ENCODE measurements at regions not wholly inside any gene's neighbourhood (a gene's known extent, or its start where the extent isn't known, plus 50 kb on each side); places are given as distances from the start of the nearest gene placed in this dataset.

DNA sequence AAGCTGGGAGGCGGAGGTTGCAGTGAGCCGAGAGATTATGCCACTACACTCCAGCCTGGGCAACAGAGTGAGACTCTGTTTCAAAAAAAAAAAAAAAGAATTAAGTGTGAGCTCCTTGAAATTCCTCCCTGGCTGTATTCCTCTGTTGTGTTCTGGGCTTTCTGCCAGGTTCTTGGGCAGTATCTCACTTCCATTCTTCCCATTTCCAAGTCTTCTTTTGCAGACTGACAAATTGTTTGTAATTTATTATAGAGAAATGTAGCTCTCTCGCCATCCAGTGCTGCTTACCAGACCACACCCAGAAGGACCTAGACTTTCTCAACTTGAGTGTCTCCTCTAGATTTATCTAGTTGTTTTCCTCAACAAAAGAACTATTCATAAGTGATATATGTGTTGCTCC lies 105.0 kb upstream of the ADGRL2 start:
- intact Hi-C loops (cut with micrococcal nuclease; ENCODE audit: unreplicated experiment): no loop called here
- Mint-ChIP-seq H3K27ac (ENCODE audit: unreplicated experiment) (no peak overlapping the region), H3K4me3 (ENCODE audit: low read depth, unreplicated experiment) (no peak overlapping the region), H3K36me3 (ENCODE audit: insufficient read depth, unreplicated experiment) (no peaks in the 10 kb centered on the region), H3K27me3 (ENCODE audit: unreplicated experiment) (no peaks in the 10 kb centered on the region), H3K4me1 (ENCODE audit: low read depth, unreplicated experiment) (peaks cover 36% of the 10 kb centered on the region), H3K9me3 (ENCODE audit: low read depth, unreplicated experiment) (no peaks in the 10 kb centered on the region)
- no peak for DNase-seq
- BruUV-seq (replicated peaks): no TSS peak
- no peak for TF ChIP-seq CTCF (IDR thresholded peaks at IDR 0.05; ENCODE audit: unreplicated experiment)
- CTCF ChIA-PET: interaction anchor here (1.0 kb wide), 1 partner anchor 13 kb away, joined by 4 read pairs; no protein-coding TSS in a partner anchor

GRCh38 chr1:81693316-81693715 lies 107.4 kb upstream of the ADGRL2 start:
- CTCF ChIA-PET: no interaction called here

GRCh38 chr1:81690676-81691453 lies 109.9 kb upstream of the ADGRL2 start:
- Mint-ChIP-seq H3K4me3 (ENCODE audit: low read depth, unreplicated experiment) (no peak overlapping the region), H3K27ac (ENCODE audit: unreplicated experiment) (no peak overlapping the region), H3K36me3 (ENCODE audit: insufficient read depth, unreplicated experiment) (no peaks in the 10 kb centered on the region), H3K4me1 (ENCODE audit: low read depth, unreplicated experiment) (peaks cover 33% of the 10 kb centered on the region), H3K9me3 (ENCODE audit: low read depth, unreplicated experiment) (peaks cover 9% of the 10 kb centered on the region), H3K27me3 (ENCODE audit: unreplicated experiment) (no peaks in the 10 kb centered on the region)
- intact Hi-C loops (cut with micrococcal nuclease; ENCODE audit: unreplicated experiment): no loop called here
- no peak for TF ChIP-seq CTCF (IDR thresholded peaks at IDR 0.05; ENCODE audit: unreplicated experiment)
- CTCF ChIA-PET: interaction anchor here (0.6 kb wide), 1 partner anchor 568 kb away, joined by 3 read pairs; no protein-coding TSS in a partner anchor
- no peak for DNase-seq
- no TSS peak for BruUV-seq (replicated peaks)

More at GRCh38 chr1:81693316-81693715, 107.4 kb upstream of the ADGRL2 start:
- Mint-ChIP-seq H3K9me3 (ENCODE audit: low read depth, unreplicated experiment) (peaks cover 2% of the 10 kb centered on the region), H3K4me3 (ENCODE audit: low read depth, unreplicated experiment) (no peak overlapping the region), H3K27me3 (ENCODE audit: unreplicated experiment) (no peaks in the 10 kb centered on the region), H3K36me3 (ENCODE audit: insufficient read depth, unreplicated experiment) (no peaks in the 10 kb centered on the region), H3K4me1 (ENCODE audit: low read depth, unreplicated experiment) (peaks cover 35% of the 10 kb centered on the region), H3K27ac (ENCODE audit: unreplicated experiment) (no peak overlapping the region)
- BruUV-seq (replicated peaks): no TSS peak
- TF ChIP-seq CTCF (IDR thresholded peaks at IDR 0.05; ENCODE audit: unreplicated experiment): no peak
- DNase-seq: no peak
- intact Hi-C loops (cut with micrococcal nuclease; ENCODE audit: unreplicated experiment): no loop called here

GRCh38 chr1:81689531-81689941 lies 111.2 kb upstream of the ADGRL2 start:
- Mint-ChIP-seq H3K27ac (ENCODE audit: unreplicated experiment) (no peak overlapping the region), H3K36me3 (ENCODE audit: insufficient read depth, unreplicated experiment) (no peaks in the 10 kb centered on the region), H3K9me3 (ENCODE audit: low read depth, unreplicated experiment) (peaks cover 12% of the 10 kb centered on the region), H3K4me1 (ENCODE audit: low read depth, unreplicated experiment) (peaks cover 28% of the 10 kb centered on the region), H3K27me3 (ENCODE audit: unreplicated experiment) (no peaks in the 10 kb centered on the region), H3K4me3 (ENCODE audit: low read depth, unreplicated experiment) (no peak overlapping the region)
- intact Hi-C loops (cut with micrococcal nuclease; ENCODE audit: unreplicated experiment): no loop called here
- BruUV-seq (replicated peaks): no TSS peak
- CTCF ChIA-PET: no interaction called here
- TF ChIP-seq CTCF (IDR thresholded peaks at IDR 0.05; ENCODE audit: unreplicated experiment): no peak
- DNase-seq: no peak
